T follicular helper cell (primary cell): ENCODE measurements at regions not wholly inside any gene's neighbourhood (a gene's known extent, or its start where the extent isn't known, plus 50 kb on each side); places are given as distances from the start of the nearest gene placed in this dataset.
"Not testable (repeated sequence)": the region's sequence is repeated elsewhere in the genome, so short reads cannot be mapped to it uniquely, and the experiment has no call there.

Experiments
- DNase-seq: peaks from one replicate; pipeline ENCODE4 v3.0.0-alpha.2; 2020; ENCODE audit warnings: low read depth

DNA sequence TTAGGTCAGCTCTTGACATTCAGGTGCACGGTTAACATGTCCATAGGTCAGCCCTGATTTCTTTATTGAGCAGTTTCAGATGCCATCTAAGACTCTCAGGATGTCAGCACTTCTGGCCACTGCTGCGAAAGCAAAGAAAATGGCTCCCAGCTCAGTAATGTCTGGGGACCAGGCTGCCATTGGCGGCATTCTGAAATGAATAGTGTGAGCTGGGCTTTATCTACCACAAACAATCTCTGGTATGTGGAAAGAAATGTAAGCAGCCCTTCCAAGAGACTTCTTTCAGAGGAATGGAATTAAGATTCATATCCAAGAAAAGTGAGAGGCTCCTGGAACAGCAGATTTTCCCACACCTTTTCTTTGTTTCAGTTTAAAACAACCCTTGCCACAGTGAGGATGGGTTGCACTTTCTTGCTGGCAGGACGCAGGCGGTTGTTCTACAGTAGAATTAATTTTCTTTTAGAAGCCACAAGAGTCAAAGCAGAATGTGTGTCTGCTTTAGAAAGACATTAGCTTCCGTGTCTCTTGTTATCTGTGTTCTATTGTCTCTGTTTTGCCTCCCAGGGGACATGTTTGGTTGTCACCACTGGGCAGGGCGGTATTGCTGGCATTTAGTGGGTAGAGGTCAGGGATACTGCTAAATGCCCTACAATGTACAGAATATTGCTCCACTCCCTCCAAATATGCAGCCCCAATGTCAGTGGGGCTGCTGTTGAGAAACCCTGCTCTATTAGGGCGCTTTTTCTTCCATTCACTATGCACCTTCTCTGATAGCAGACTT, 149.9 kb upstream of the ANKH start:
- DNase-seq = no peak

DNA sequence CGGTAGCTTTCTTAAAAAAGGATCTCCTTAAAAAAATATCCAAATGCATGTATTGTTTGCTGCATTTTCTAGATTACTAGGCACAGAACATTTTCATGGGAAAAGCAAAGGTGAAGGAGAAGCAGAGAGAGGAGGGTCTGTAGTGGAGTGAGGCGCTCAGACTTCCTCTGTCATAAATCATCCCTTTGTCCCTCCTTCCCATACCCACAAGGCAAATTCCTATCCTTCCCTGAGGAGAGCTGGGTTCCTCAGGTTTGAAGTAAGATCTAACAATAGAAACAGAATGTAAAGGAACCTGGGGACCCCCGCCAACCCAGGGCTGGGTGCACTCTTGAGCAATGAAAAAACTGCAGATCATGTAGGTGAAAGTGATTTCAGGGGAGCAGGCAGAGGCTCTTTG, 149.2 kb upstream of the ANKH start:
- DNase-seq = no peak

DNA sequence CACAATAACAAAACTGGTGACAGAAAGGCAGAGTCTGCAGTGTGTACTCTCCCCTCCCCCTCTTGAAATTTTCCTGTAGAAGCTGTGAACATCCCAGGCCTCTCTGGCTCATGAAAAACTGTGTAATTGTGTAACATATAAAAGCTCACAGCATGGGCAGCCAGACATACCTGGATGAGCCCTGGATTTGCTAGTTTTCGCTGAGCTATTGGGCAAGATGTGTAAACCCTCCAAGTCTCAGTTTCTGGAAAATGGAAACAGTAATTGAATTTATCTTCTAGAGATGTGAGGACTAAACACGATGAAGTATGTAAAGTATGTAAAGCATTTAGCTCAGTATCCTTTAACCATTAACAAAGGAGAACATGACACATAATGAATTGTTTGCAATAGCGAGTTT, 143.2 kb upstream of the ANKH start:
- no peak for DNase-seq

DNA sequence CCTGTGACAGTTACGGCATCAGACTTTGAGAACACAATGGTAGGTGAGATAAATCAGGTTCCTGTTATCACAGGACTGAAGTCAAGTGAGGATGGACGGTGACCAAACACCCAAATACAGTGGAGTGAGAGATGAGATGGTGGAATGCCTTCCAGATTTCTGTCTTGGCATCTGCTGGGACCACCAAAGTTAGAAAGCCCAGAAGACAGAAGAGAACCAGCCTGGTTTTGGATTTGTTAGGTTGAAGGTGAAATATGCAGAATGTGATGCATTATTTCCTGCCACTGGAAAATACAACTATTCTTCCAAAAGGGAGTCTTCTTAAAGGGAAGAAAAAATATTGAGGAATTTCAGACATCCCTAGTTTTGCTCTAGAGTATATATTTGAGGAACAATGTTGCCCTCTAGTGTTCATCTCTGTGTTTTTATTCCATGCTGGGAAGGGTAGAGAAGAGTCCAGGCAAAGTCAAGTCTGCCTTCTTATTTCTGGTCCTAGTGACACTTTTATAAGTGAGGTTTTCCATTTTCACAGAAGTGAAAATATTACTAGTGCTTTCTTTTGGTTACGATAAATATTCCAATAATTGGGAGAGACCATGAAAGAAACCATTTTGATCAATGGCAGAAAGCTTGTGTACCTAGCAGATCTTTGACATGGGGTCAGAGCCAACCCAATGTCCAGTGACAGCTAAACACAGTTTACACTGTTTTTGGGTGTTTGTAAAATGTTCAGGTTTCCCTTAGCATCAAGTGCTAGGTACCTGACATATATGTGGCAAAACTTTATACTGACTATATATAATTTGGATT, 142.3 kb upstream of the ANKH start:
- DNase-seq = no peak

DNA sequence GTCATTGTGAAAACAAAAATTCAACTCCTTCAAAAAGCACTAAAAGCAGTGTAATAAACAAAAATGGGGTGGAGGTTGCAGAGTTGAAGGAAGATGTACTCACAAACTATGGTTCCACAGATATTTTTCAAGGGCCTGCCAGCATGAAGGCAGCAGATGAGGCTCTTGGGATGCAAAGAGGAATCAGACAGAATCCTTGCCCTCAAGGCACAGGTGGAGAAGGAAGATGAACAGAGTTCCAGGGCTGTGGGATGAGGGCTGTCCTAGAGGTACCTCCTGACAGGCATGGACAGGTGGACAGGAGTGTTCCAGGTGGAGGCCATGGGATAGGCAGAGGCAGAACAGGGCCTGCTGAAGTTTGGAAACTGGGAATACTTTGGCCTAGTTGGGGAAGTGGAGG, 140.5 kb upstream of the ANKH start:
- no peak for DNase-seq

DNA sequence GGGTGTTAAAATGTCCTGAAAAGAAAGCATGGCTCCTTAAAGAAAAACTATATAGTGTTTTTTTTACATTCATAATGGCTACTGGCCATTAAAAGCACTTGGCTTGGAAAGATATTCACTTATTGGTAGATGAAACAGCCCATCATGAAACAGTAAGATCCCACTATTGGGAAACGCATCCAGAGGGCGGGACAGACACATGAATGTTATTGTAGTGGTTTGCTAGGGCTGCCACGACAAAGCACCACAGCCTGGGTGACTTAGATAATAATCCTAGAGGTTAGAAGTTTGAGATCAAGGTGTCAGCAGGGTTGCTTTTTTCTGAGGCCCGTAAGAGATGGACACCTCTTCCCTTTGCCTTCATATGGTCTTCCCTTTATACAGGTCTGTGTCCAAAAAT, 139.4 kb upstream of the ANKH start:
- no peak for DNase-seq

DNA sequence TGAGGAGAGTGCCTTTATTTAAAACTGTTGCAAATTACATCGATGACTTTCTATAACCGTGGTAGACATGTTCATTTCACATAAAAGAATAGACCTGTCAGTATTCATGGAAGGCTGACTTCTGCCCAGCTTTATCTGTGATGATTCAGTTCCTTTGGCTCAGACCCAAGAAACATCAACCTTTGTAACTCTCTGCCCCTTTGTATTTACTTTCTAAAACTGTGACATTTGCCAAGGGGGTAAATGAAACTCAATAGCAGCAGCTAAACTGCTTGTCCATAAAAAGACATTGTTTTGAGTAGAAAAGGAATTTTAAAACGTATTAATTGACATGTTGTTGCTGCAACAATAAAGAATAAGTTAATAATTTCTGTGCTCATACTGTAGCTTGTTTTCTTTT, 137.8 kb upstream of the ANKH start:
- no peak for DNase-seq

DNA sequence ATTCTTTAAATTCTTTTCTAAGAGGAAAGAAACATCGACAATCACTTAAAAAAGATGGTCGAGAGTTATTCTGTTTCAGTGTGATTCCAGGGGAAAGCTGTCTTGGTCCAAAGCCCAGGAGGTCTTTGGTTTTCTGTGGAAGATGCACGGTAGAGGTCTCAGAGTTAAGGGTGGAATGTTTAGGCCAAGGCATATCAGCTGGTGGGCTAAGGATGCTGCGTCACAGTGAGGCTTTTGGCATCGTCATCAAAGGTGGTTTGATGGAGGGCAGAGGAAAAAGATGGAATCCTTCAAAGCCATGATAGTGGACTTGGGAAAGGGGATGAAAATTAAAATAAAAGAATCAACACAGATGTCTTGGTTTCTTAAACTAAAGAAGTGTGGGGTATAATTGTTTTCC, 137.3 kb upstream of the ANKH start:
- DNase-seq = no peak

DNA sequence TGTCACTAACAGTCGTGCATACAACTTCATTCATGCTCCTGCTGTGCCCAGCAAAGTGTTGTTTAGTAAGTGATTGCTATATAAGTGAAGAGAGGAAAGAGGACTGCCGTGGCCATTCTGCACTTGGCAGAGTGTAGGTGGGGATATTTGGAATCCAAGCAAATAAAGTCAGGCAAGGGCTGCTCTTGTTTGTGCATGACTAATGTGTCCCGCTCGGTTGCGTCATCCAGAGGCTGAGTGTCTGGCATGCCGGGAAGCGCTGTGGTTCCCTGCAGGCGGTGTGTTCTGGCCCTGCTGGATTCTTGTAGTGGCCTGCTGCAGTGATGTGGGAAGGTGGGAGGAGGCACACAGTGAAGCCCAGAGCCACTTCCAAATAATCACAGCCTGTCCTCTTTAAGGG, 136.9 kb upstream of the ANKH start:
- no peak for DNase-seq

DNA sequence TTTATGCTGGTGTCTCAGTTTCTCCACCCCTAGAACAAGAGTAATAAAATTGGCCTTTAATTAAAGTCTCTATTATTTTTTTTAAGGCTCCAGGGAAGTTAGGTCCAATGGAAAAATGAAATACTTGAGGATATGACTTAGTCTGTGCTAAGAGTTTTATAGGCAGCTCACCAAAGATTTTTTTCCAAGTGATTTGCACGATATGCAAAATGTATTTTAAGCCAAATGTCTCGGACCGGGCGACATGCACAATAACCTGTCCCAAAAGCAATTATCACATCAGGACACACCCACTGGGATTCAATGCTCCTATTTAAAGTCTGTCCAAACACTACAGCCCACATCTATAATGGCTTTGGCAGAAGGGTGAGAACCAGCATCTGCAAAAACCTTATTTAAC, 136.1 kb upstream of the ANKH start:
- no peak for DNase-seq

DNA sequence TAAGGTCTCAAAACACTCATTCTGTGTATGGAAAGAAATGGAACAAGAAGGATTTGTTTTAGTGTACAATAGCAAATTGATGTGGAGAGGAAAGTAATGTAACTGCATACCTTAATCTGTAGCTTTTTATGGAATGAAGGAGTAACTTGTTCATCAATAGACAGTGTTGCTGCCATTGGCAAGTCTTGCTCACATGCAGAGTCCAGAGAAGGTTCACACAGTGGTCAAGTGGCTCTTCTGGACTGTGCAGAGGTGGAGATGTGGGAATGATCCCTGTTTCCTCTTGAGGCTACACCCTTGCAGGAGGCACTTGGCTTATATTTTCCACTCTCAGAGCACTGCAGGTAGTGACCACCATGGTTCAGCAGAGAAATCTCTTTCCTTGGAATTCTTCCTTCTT, 132.9 kb upstream of the ANKH start:
- DNase-seq = no peak

DNA sequence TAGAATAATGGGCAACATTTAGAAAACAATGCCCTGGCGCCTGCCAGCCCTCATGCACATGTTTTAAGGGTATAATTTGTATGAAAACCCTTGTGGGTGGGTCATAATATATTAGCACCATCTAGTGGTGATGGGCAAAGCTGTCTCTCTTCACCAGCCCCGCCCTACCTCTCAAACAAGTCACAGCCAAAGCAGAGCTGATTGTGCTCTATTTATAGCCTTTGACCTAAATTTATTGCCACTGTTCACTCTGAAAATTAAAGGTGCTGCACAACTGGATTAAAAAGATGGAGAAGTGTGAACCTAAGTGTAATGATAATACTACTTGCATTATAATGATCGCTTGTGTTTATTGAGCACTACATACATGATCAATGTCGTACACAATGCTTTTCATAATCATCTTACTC, 131.9 kb upstream of the ANKH start:
- peak; percentile 39 for DNase-seq

DNA sequence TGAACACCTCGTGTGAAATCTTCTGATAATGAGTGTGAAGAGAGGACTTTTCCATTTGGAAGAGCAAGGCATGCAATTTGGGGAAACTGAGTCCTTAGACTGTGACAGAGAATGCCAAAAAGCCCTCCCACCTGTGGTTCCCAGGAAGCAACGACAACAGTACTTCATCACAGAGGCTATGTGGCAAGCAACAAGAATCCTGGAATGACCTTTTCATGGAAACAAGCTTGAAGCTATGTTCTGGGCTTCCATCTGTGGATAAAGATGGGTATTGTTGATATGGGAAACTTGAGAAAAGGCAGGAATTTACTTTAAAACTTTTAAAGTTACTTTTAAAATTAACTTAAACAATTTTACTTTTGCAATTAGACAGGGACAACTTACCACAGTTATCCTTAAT, 131.2 kb upstream of the ANKH start:
- no peak for DNase-seq

DNA sequence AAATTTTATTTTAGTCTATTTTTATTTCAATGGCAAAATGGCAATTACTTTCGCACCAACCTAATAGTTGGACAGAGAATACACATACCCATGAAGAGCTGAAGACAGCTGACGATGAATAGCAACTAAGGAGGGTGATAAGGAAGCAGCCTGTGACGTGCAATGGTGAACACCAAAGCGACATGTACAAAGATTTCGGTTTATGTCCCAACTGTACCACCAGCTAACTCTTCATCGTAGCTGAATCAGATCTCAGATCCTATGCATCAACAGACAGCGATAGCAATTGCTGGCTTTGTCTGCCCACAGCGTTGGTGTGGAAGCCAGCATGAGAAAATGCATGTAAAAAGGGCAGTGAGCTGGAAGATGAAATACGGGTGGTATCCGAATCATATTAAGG, 130.6 kb upstream of the ANKH start:
- no peak for DNase-seq

DNA sequence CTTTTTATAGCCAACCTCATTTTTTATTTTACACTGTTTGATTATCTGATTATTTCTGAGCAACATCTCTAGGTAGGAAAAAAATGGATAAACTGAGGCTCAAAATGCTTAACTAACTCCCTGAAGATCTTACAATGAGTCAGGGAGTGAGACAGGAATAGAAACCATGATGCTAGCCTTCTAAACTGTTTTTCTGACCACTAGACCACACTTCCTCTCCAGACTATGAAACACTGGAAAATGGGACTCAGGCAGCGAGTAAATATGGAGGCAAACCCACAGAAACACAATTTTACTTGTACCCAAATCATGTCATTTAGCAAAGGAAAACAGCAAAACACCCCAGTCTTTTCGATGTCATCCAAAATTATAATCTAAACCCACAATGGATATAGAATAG, 129.9 kb upstream of the ANKH start:
- no peak for DNase-seq

DNA sequence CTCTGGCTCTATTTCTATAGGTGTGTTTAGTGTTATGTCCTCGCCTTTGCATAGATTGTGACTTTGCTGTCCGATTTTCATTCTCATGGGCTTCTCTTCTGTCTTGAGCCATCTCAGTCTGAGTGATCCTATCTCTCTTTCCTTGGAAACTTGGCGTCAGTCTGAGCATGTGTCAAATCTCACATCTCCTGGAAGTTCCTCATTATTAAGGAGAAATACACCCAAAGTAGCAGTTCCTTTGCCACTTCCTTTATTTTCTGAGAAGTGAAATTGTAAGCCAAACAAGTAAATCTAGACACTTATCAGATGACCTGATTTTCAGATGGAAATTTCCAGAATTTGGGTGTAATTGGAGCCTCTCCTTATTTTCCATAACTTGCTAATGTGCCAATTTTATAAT, 126.9 kb upstream of the ANKH start:
- DNase-seq = no peak

DNA sequence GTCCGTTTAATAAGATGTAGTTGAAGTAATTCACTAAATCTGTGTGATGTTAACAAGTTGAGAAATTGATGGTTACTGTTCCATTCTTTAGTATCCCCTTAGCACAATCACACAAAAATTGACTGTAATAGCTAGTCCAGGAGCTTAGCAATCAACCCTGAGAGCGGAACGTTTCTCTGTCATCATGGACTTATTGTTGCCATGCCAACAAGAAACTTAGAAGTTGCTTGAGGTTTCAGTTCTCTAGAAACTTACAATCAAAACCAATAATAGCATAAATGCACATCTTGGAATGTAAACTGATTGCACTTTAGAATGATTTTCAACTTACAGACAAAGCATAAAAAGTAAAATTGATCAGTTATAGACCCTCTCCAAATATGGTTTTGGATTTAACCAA, 125.4 kb upstream of the ANKH start:
- DNase-seq = no peak

DNA sequence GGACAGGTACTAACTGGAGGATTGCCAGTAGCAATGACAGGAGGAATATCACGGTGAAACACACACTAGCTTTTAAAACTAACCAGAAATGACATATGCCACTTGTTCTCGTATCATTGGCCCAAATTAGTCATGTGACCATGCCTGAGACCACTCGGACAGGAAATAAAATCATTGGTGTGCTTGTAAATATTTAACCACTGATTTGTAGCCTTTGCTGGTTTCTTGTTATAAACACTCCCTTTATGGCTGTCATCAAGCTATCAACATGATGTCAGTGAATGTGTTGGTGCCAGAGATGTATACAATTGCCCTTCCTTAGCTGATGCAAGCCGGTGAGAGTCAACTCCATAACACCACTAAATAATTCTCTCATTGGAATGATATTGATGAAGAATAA, 123.7 kb upstream of the ANKH start:
- no peak for DNase-seq

DNA sequence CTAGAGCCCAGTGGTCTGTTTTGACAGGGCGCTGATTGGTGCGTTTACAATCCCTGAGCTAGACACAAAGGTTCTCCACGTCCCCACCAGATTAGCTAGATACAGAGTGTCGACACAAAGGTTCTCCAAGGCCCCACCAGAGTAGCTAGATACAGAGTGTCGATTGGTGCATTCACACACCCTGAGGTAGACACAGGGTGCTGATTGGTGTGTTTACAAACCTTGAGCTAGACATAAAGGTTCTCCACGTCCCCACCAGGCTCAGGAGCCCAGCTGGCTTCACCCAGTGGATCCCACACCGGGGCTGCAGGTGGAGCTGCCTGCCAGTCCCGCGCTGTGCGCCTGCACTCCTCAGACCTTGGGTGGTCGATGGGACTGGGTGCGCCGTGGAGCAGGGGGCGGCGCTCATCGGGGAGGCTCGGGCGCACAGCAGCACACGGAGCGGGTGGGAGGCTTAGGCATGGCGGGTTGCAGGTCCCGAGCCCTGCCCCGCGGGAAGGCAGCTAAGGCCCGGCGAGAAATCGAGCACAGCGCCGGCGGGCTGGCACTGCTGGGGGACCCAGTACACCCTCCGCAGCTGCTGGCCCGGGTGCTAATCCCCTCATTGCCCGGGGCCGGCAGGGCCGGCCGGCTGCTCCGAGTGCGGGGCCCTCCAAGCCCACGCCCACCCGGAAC, 122.0 kb upstream of the ANKH start:
- DNase-seq = not testable (repeated sequence)

DNA sequence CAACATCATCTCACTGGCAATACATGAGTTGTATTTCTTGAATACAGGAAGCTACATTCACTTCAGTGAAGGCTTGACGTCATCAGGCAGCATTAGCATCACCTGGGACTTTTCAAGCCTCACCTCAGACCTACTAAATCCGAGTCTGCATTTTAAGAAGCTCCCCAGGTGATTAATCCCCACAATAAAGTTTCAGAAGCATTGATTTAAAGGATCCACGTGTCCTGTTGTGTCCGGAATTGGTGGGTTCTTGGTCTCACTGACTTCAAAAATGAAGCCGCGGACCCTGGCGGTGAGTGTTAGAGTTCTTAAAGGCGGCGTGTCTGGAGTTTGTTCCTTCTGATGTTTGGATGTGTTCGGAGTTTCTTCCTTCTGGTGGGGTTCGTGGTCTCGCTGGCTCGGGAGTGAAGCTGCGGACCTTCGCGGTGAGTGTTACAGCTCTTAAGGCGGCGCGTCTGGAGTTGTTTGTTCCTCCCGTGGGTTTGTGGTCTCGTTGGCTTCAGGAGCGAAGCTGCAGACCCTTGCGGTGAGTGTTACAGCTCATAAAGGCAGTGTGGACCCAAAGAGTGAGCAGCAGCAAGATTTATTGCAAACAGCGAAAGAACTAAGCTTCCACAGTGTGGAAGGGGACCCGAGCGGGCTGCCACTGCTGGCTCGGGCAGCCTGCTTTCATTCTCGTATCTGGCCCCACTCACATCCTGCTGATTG, 121.3 kb upstream of the ANKH start:
- peak; percentile 57 for DNase-seq

DNA sequence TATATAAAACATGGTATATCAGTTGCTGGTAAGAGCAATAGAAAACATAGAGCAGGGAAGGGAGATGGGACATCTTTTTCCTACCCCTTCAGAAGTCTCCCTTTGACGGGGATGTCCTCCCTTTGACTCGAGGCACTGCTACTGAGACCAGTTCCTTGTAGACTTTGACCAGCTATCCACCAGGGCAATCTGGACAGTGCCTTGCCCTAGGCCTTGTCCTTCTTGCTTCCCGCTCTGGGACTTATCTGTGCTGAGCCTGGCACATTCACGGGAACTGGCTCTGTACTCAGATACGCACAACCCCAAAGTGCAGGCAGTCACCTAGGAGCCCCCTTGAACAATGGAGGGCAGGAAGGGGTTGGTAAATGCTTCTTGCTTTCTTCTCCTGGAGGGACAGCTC, 116.6 kb upstream of the ANKH start:
- DNase-seq = no peak

DNA sequence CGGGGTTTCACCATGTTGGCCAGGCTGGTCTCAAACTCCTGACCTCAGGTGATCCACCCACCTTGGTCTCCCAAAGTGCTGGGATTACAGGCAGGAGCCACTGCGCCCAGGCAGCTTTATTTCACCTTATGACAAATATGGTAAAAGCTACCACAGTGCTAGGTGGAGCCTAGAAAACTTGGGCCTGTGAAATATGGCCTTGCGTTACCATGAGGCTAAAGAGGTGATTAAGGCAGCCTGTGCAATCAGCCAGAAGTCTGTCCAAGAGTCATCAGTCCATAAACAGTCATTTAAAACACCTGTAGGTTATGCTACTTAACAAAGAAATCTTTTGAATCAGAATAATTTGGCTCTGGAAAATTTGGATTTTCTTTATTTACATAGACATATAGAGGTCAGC, 114.8 kb upstream of the ANKH start:
- DNase-seq = no peak
